ENCODE measurements at regions not wholly inside any gene's neighbourhood (a gene's known extent, or its start where the extent isn't known, plus 50 kb on each side); places are given as distances from the start of the nearest gene placed in this dataset.

GRCh38 chr1:117783606-117784396 lies 145.6 kb downstream of the GDAP2 start:
- Histone ChIP-seq H3K4me1 (ENCODE audit: low read depth, poor library complexity, severe bottlenecking) (no peaks in the 10 kb centered on the region), H2AFZ (ENCODE audit: low read depth) (no peak overlapping the region), H3K79me2 (ENCODE audit: insufficient read depth, low read depth) (no peaks in the 10 kb centered on the region), H3K27me3 (ENCODE audit: insufficient read depth, low read depth) (no peaks in the 10 kb centered on the region), H3K9ac (no peak overlapping the region), H3K4me3 (IDR thresholded peaks at IDR 0.05; ENCODE audit: insufficient read depth, low read depth, low read length) (no peak overlapping the region), H3K36me3 (ENCODE audit: insufficient read depth) (no peaks in the 10 kb centered on the region), H3K4me2 (no peak overlapping the region), H3K27ac (no peak overlapping the region), H4K20me1 (ENCODE audit: insufficient read depth) (no peaks in the 10 kb centered on the region)
- TF ChIP-seq CTCF (conservative IDR thresholded peaks at IDR 0.05; ENCODE audit: low read depth, low read length), result no peak

- H3K36me3 ChIP-seq (ENCODE audit: insufficient read depth), result no peaks in the 10 kb centered on the region
- H3K27ac ChIP-seq, result no peak overlapping the region
- no peaks in the 10 kb centered on the region for H3K79me2 ChIP-seq (ENCODE audit: insufficient read depth, low read depth)
- H3K4me3 ChIP-seq (IDR thresholded peaks at IDR 0.05; ENCODE audit: insufficient read depth, low read depth, low read length), result no peak overlapping the region
- H2AFZ ChIP-seq (ENCODE audit: low read depth), result no peak overlapping the region
- H3K27me3 ChIP-seq (ENCODE audit: insufficient read depth, low read depth), result no peaks in the 10 kb centered on the region
- no peak overlapping the region for H3K9ac ChIP-seq
- TF ChIP-seq CTCF (conservative IDR thresholded peaks at IDR 0.05; ENCODE audit: low read depth, low read length), result no peak
- H4K20me1 ChIP-seq (ENCODE audit: insufficient read depth), result no peaks in the 10 kb centered on the region
- H3K4me2 ChIP-seq, result no peak overlapping the region
- H3K4me1 ChIP-seq (ENCODE audit: low read depth, poor library complexity, severe bottlenecking), result no peaks in the 10 kb centered on the region
Observed at GRCh38 chr1:117788014-117788413, 141.4 kb downstream of the GDAP2 start.

GRCh38 chr1:117793413-117793812 lies 136.0 kb downstream of the GDAP2 start:
- no peaks in the 10 kb centered on the region for H3K4me1 ChIP-seq (ENCODE audit: low read depth, poor library complexity, severe bottlenecking)
- no peak overlapping the region for H3K4me2 ChIP-seq
- H3K9ac ChIP-seq, result no peak overlapping the region
- H3K79me2 ChIP-seq (ENCODE audit: insufficient read depth, low read depth), result no peaks in the 10 kb centered on the region
- no peak overlapping the region for H3K27ac ChIP-seq
- no peak overlapping the region for H2AFZ ChIP-seq (ENCODE audit: low read depth)
- H4K20me1 ChIP-seq (ENCODE audit: insufficient read depth), result no peaks in the 10 kb centered on the region
- no peaks in the 10 kb centered on the region for H3K36me3 ChIP-seq (ENCODE audit: insufficient read depth)
- no peak for TF ChIP-seq CTCF (conservative IDR thresholded peaks at IDR 0.05; ENCODE audit: low read depth, low read length)
- no peaks in the 10 kb centered on the region for H3K27me3 ChIP-seq (ENCODE audit: insufficient read depth, low read depth)
- no peak overlapping the region for H3K4me3 ChIP-seq (IDR thresholded peaks at IDR 0.05; ENCODE audit: insufficient read depth, low read depth, low read length)

- Histone ChIP-seq H3K27ac (no peak overlapping the region), H2AFZ (ENCODE audit: low read depth) (no peak overlapping the region), H3K36me3 (ENCODE audit: insufficient read depth) (no peaks in the 10 kb centered on the region), H3K9ac (no peak overlapping the region), H3K4me2 (no peak overlapping the region), H3K4me1 (ENCODE audit: low read depth, poor library complexity, severe bottlenecking) (no peaks in the 10 kb centered on the region), H3K4me3 (IDR thresholded peaks at IDR 0.05; ENCODE audit: insufficient read depth, low read depth, low read length) (no peak overlapping the region), H4K20me1 (ENCODE audit: insufficient read depth) (no peaks in the 10 kb centered on the region), H3K79me2 (ENCODE audit: insufficient read depth, low read depth) (no peaks in the 10 kb centered on the region), H3K27me3 (ENCODE audit: insufficient read depth, low read depth) (no peaks in the 10 kb centered on the region)
- TF ChIP-seq CTCF (conservative IDR thresholded peaks at IDR 0.05; ENCODE audit: low read depth, low read length), result no peak
Observed at GRCh38 chr1:117794073-117794472, 135.3 kb downstream of the GDAP2 start.
